ENCODE measurements at regions not wholly inside any gene's neighbourhood (a gene's known extent, or its start where the extent isn't known, plus 50 kb on each side); places are given as distances from the start of the nearest gene placed in this dataset.

DNA sequence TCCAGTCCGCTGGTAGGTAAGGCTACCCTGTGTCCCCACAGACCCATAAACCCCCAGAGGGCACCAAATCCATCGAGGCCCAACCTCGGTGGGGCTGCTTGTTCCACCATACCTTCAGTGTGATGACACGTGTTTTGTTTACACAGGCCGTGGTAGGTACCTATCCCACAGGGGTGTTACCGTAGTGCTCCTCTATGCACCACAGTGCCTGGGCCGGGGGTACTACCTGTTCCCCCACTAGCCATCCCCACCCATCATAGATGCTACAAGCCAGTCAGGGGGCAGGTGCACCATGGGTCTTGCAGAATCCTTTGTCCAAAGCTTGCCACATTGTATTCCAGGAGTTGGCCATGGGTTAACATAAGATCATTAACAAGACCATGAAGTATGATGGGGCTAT is 796.2 kb downstream of the EFNA5 start:
- TF ChIP-seq RAD21 (IDR thresholded peaks at IDR 0.05) (no peak), HNF4G (IDR thresholded peaks at IDR 0.05) (no peak), GABPA (IDR thresholded peaks at IDR 0.05 in 1 of 2, conservative IDR thresholded peaks at IDR 0.05 in 1 of 2) (no peak), JUND (IDR thresholded peaks at IDR 0.05) (no peak), FOXA2 (IDR thresholded peaks at IDR 0.05) (no peak), NR2F2 (IDR thresholded peaks at IDR 0.05) (no peak), FOXA1 (IDR thresholded peaks at IDR 0.05) (no peak), YY1 (IDR thresholded peaks at IDR 0.05) (no peak), RXRA (IDR thresholded peaks at IDR 0.05) (no peak), SP1 (IDR thresholded peaks at IDR 0.05) (no peak), HNF4A (conservative IDR thresholded peaks at IDR 0.05) (no peak), TAF1 (conservative IDR thresholded peaks at IDR 0.05) (no peak)
- TF ChIP-seq, protein P1, sequence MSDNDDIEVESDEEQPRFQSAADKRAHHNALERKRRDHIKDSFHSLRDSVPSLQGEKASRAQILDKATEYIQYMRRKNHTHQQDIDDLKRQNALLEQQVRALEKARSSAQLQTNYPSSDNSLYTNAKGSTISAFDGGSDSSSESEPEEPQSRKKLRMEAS (IDR thresholded peaks at IDR 0.05) = no peak
- TF ChIP-seq, protein P2, sequence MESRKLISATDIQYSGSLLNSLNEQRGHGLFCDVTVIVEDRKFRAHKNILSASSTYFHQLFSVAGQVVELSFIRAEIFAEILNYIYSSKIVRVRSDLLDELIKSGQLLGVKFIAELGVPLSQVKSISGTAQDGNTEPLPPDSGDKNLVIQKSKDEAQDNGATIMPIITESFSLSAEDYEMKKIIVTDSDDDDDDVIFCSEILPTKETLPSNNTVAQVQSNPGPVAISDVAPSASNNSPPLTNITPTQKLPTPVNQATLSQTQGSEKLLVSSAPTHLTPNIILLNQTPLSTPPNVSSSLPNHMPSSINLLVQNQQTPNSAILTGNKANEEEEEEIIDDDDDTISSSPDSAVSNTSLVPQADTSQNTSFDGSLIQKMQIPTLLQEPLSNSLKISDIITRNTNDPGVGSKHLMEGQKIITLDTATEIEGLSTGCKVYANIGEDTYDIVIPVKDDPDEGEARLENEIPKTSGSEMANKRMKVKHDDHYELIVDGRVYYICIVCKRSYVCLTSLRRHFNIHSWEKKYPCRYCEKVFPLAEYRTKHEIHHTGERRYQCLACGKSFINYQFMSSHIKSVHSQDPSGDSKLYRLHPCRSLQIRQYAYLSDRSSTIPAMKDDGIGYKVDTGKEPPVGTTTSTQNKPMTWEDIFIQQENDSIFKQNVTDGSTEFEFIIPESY (IDR thresholded peaks at IDR 0.05) = no peak
- TF ChIP-seq, protein P3, sequence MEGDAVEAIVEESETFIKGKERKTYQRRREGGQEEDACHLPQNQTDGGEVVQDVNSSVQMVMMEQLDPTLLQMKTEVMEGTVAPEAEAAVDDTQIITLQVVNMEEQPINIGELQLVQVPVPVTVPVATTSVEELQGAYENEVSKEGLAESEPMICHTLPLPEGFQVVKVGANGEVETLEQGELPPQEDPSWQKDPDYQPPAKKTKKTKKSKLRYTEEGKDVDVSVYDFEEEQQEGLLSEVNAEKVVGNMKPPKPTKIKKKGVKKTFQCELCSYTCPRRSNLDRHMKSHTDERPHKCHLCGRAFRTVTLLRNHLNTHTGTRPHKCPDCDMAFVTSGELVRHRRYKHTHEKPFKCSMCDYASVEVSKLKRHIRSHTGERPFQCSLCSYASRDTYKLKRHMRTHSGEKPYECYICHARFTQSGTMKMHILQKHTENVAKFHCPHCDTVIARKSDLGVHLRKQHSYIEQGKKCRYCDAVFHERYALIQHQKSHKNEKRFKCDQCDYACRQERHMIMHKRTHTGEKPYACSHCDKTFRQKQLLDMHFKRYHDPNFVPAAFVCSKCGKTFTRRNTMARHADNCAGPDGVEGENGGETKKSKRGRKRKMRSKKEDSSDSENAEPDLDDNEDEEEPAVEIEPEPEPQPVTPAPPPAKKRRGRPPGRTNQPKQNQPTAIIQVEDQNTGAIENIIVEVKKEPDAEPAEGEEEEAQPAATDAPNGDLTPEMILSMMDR (IDR thresholded peaks at IDR 0.05; ENCODE audit: low read depth, low read length, missing input control) = no peak
- TF ChIP-seq, protein P4, sequence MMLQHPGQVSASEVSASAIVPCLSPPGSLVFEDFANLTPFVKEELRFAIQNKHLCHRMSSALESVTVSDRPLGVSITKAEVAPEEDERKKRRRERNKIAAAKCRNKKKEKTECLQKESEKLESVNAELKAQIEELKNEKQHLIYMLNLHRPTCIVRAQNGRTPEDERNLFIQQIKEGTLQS (IDR thresholded peaks at IDR 0.05) = no peak
- Histone ChIP-seq H3K27me3 (ENCODE audit: control insufficient read depth in 4 of 4, insufficient read depth in 4 of 4, low read length in 3 of 4) (no peaks in the 10 kb centered on the region), H3K9me3 (ENCODE audit: control insufficient read depth in 4 of 4, low read length in 3 of 4) (peaks cover 0 to 2% (median 0%) of the 10 kb centered on the region in 4 donors), H3K4me3 (ENCODE audit: low read depth in 1 of 3, low read length in 3 of 3) (no peak overlapping the region), H3K36me3 (ENCODE audit: control insufficient read depth in 4 of 4, insufficient read depth in 3 of 4, low read depth in 1 of 4, low read length in 3 of 4) (no peaks in the 10 kb centered on the region), H3K9ac (ENCODE audit: low read depth in 1 of 2, low read length in 2 of 2) (no peak overlapping the region), H3K27ac (ENCODE audit: low read depth in 1 of 2, low read length in 2 of 2) (no peak overlapping the region), H3K4me1 (ENCODE audit: control insufficient read depth in 4 of 4, insufficient read depth in 4 of 4, low read length in 3 of 4) (no peaks in the 10 kb centered on the region)
- WGBS = 95% methylated on average over 7 of the region's 7 CpGs
- DNase-seq (ENCODE audit: low spot score) = no peak

DNA sequence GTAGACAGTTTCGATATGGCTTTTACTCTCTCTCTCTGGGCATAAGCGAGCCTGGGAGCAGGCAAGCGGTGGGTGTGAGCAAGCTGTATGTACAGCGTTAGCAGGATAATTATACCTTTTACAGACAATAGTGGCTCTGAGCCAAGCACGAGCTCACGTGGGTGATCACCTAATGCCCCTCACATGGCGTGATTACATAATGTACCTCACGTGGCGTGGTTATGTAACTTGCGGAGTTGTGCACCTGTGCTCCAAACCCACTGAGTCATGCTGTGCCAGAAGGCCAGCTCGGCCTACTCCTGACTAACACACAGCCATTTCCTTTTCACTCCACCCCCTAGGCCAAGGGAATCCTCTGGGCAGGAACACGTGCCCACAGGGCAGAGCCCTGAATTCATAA is 797.2 kb downstream of the EFNA5 start:
- H3K4me3 ChIP-seq (ENCODE audit: low read depth in 1 of 3, low read length in 3 of 3) = no peak overlapping the region
- TF ChIP-seq YY1 (IDR thresholded peaks at IDR 0.05) = no peak
- no peak for TF ChIP-seq RXRA (IDR thresholded peaks at IDR 0.05)
- TF ChIP-seq, protein P3 (IDR thresholded peaks at IDR 0.05; ENCODE audit: low read depth, low read length, missing input control) = no peak
- H3K27me3 ChIP-seq (ENCODE audit: control insufficient read depth in 4 of 4, insufficient read depth in 4 of 4, low read length in 3 of 4) = no peaks in the 10 kb centered on the region
- no peak for DNase-seq (ENCODE audit: low spot score)
- no peaks in the 10 kb centered on the region for H3K36me3 ChIP-seq (ENCODE audit: control insufficient read depth in 4 of 4, insufficient read depth in 3 of 4, low read depth in 1 of 4, low read length in 3 of 4)
- H3K27ac ChIP-seq (ENCODE audit: low read depth in 1 of 2, low read length in 2 of 2) = no peak overlapping the region
- no peak overlapping the region for H3K9ac ChIP-seq (ENCODE audit: low read depth in 1 of 2, low read length in 2 of 2)
- 83% methylated on average over 12 of the region's 12 CpGs for WGBS
- H3K4me1 ChIP-seq (ENCODE audit: control insufficient read depth in 4 of 4, insufficient read depth in 4 of 4, low read length in 3 of 4) = no peaks in the 10 kb centered on the region
- peaks cover 0 to 2% (median 0%) of the 10 kb centered on the region in 4 donors for H3K9me3 ChIP-seq (ENCODE audit: control insufficient read depth in 4 of 4, low read length in 3 of 4)

All from liver (tissue), 8 donors.